Fibroblast of skin of right quadriceps (primary cell): ENCODE measurements at regions not wholly inside any gene's neighbourhood (a gene's known extent, or its start where the extent isn't known, plus 50 kb on each side); places are given as distances from the start of the nearest gene placed in this dataset.
"Not testable (repeated sequence)": the region's sequence is repeated elsewhere in the genome, so short reads cannot be mapped to it uniquely, and the experiment has no call there.

ENCODE experiments used
- DNase-seq: peaks from one replicate; pipeline ENCODE4 v3.0.0-alpha.2; 2013

DNA sequence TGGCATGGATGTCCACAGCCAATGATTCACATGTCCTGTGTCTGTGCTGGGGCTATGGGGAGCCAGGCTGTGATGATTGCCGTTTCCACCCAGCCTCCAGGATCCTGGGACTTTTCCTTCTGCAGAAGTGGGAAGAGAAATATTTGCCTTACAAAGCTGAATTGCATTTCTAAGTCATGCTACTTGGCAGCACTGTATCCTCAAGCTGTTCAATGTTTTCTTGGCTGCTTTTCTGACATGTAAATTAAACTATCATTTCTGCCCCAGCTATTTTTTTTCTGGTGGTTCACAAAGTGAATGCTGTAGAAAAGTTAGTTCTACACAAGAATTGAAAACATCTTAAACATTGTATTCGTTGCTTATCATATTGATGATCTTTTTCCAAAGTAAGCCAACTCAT is 51.9 kb upstream of the TCERG1L start:
- DNase-seq = no peak

DNA sequence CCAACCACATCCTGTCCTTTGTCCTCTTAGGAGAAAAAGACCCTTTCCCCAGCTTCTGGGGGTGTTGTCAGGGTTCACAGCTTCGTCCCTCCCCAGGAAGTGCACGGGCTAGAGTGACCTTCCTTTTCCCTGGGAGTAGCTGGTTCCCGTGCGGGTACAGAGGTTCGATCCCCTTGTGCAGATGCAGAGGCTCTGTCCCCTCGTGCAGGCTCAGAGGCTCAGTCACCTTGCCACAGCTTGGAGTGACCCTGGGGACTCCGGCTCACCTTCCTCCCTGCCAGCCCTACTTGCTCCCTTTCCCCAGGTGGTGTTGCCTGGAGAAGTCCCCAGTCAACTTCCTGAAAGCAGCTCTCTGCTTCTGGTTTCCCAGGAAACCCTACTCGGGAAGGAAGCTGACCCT is 60.0 kb upstream of the TCERG1L start:
- DNase-seq = no peak

DNA sequence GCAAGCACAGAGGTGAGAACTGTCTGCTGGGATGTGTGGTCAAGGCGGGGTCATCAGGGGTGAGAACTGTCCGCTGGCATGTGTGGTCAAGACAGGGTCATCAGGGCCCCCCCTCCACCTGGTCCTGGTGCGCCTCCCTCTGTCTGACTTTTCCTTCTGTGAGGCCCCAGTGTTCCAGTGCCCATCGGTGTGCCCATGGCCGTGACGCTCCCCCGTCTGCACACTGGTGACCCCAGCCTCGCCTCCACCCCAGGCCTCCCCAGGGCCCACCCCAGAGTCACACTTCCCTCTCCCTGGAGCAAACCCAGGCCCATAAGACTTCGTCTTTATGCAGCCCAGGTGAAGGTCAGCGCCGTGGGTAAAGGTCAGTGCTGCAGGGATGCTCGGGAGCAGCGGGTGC is 70.1 kb upstream of the TCERG1L start:
- no peak for DNase-seq

DNA sequence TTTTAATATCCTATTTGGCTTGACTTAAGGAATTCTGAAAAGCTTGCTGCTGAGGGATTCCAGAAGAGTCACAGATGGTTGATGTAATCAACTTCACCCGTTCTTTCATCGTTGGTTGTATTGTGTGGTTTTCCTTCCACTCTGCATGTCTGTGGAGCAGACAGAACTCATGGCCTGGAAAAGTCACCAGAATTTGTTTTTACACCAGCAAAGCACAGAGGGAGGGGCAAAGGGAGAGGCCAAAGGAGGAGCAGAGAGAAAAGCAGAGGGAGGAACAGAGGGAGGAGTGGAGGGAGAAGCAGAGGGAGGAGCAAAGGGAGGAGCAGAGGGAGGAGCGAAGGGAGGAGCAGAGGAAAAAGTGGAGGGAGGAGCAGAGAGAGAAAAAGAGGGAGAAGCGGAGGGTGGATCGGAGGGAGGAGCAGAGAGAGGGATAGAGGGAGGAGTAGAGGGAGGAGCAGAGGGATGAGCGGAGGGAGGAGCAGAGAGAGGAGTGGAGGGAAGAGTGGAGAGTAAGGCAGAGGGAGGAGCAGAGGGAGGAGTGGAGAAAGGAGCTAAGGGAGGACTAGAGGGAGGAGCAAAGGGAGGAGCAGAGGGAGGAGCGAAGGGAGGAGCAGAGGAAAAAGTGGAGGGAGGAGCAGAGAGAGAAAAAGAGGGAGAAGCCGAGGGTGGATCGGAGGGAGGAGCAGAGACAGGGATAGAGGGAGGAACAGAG is 73.8 kb upstream of the TCERG1L start:
- DNase-seq = not testable (repeated sequence)

DNA sequence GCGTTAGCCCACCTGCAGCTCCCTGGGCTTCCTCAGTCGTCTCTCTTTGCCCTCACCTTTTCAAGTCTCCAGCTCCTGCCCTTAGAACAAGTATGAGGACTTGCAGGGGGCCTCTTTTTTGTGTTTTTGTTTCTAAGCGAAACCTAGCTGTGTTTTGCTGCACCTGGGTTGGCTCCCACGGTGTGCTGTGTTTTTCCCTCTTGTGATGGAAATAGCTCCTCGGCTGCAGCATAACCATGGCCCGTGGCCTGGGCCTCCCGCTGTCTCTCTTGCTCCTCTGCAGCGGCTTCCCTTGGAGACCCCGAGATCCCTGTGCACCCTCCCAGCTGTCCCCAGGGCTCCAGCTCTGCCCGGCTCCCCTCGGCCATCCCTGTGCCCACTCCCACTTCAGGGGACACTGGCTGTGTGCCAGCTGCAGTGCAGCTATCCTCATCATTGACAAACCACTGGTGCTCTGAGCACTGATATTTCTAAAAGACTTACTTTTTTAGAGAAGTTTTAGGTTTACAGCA is 75.6 kb upstream of the TCERG1L start:
- no peak for DNase-seq

DNA sequence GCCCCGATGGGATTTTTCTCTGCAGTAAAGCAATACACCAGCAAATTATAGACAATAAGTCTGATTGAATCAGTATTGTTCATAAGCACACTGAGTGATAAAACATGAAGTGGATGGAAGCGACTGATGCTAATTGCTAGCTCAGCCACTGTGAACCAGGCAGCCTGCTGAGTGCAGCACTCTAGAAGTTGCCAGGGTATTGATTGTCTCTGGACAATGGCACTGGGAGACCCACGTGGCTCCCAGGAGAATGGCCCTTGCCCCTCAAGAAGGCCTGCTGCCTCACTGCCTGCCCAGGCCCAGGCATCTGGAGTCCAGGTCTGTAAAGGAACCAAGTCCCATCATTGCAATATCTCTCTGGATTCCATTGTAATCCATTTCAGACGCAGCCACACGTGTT is 80.4 kb upstream of the TCERG1L start:
- no peak for DNase-seq

DNA sequence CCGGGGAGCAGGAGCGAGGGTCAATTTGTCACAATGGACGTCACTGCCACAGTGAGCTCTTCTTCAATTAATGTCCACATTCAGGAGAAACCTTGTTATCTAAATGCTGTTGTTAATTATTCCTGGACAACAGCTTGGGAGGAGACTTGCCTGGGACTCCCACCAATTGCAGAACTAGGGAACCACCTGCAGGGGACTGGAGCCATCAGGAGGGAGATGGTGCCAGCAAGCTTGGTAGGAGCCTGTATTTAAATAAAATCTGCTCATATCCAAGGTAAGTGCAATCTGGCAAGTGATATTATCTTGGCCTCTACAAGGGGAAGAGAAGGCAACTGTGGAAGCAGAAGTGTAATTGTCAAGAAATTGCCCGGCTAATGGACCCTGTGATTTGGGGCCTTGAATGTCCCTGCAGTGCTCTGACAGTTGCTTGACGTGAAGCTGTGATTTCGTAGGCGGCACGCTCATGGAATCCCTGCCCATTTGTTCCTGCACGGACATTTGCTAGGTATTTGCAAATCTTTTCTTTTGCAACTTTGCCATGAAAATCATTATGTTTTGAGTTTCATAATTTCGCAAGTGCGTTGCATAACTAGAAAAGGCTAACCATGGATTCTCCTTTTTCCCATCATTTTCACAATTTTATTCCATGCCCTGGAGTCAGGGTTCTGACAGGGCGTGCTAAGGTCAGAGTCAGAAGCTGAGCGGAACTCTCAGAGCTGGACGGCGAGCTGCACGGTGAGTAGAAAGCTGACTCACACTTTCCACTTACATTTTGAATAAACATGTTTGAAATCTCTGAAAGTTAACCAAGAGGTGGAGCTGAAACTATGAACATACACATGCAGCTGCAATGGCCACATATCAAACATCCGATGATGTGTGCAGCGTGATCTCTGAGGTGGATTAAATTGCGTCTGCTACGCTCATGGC is 84.9 kb upstream of the TCERG1L start:
- no peak for DNase-seq

DNA sequence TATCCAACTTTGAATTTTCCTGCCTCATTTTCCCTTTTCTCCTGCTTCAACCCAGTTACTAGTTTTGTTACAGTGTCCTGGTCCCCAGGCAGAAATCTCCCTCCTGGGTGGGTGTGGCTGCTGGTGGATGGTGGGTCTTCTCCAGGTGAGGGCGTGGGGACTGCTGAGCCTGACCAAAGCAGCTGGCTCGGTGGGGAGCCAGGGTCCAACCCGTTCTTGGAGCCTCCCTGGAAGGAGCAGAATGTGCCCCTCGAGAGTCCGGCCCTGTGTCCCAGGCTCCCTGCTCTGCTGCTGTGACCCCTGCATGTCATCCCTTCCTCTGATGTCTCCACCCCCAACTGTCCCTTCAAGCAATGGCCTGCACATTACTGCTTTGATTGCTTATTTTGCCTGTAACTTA is 86.6 kb upstream of the TCERG1L start:
- DNase-seq = no peak

DNA sequence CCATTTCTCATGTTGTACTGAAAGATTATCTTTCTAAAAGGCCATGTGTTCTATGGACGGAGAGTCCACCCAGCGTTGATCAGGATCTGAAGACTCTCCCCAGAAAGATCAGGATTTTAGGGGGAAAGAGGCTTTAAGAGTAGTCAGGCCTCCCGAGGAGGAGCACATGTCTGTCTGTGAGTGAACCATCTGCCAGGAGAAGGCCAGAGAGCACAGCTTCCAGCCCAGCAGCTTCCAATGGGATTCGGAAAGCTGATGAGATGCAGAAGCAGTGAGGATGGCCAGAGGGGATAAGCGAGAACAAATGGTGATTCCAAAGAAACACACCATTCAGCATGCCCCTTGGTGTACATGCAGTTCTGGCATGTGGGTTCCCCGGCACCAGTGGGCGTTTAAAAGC is 88.5 kb upstream of the TCERG1L start:
- DNase-seq = no peak

DNA sequence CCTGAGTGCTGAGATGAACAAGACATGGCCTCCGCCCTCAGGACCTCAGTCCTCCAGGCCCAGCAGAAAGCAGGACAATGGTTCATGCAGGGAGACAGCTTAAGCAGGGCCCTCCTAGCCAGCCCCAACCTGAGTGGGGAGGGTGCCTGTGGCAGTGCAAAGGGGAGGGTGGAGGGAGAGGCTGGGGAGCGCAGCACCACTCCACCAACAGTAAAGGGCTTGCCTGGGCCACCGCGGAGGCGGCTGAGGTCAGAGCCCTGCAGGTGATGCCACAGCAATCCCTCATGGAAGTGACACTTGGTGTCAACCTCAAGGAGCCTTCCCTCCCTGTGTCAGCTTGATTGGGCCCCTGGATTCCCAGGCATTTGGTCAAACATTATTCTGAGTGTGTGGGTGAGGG is 89.0 kb upstream of the TCERG1L start:
- no peak for DNase-seq

DNA sequence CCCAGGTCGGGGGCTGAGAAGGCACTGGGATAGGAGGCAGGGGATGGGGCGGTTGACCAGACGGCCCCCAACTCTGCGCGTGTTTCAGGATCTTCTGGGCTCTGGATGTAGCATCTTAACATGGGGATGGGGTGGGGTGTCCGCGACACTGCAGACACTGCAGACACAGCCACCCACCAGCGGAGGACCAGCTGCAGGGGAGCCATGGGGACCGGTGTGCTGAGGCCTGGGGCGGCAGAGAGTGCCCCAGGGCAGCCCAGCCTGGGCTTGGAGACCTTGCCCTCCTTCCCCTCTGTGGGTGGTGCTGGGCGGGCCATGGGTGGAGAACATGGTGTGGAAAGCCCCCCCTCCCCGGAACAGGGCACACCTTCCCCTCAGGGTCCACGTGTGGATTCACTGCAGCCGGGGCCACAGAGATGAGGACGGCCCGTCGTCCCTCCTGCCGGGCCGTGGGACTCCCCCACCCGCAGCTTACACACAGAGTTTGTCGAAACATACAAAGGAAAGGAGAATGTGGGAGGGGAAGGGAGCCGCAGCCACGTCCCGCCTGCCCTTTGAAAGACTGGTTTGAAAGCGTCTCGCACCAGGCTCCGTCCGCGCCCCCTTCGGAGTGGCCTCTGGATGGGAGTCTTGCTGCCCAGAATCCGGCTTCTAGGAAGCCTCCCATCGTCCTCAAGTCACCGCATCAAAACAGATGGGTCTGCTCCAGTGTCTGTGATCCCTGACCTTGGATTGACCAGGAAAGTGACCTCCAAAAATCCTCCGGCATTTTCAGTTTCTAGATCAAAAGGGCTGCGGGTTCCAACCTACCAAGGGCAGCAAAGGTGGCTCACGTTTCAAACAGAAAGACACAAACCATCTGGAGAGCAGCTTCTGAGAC is 91.5 kb upstream of the TCERG1L start:
- no peak for DNase-seq

DNA sequence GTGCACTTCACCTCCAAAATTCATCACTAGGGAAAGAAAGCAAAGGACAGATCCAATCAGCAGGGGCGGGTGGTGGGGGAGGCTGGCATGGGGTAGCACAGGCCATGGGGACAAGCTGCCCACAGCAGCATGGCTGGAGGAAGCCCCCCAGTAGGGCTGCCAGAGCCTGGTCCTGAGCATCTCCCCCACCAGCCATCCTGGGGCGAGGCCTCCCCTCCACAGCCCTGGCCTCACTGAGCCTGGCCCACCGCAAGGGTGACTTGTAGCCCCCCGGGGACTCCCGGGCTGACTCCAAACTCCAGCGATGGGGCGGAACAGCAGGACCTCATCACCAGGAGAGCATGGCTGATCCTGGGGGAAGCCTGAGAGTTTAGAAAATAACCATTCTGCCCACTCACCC is 92.4 kb upstream of the TCERG1L start:
- DNase-seq = no peak

DNA sequence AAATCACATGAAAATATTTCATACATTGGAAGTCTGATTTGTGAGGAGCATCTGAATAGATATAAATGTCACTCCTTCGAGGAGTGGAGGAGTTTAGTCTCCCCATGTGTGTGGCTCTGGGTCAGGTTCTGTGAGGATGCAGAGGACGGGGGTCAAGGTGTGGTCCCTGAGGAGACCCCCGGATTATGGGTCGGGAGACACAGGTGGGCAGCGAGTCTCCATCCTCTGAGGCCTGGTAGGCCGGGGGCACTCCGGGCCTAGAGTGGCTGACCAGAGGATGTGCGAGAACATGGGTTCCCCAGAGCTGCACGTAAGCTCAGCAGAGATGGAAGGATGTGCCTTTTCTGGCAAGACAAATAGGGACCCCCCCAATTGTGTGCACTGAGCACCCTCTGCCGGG is 93.4 kb upstream of the TCERG1L start:
- DNase-seq = no peak

DNA sequence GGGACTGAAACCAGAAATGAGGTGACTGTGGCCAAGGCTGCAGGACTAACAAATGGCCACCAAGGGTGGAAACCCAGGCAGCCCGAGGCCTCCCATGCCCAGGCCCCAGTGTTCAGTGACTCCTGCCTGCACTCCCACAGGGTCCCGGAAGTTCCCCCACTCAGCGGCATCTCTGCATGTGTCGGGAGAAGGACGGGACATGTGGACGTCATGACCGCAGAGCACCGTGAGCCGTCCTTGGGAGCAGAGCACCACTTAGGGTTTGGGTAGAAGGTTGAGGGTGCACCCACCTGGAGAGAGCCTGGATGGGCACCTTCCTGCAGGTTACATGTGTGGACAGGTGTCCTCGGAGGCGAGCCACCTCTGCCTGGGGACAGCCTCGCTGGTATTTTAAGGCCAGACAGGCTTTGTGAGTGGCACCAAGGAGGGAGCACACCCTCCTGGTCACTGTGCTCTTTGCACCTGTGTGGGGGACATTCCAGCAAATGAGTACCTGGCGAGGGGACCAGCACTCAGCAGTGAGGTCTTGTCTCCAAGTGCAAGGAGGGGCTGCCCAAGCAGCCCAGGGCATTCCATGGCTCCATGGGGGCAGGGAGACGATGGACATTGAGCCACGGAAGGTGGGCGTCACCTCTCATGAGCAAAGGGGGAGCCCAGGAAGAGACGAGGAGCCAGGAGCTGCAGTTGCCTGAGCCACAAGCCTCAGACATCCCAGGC is 95.3 kb upstream of the TCERG1L start:
- no peak for DNase-seq

DNA sequence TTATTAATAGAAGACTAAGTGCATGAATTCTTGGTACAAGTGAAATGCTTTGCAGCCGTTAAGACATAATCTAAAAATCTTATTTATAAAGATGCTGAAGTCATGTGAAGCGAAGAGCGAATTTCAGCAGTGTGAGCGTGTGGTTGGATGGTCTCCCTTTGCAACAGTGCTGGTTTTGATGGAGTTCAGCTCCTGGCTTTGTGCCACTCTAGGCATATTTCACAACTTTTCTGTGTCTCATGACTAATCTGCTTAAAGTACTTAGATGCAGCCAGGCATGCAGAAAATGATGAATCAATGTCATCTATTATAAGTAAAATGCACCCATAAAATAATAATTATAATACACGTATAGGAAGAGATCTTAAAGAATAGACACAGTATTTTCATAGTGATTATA is 107.2 kb upstream of the TCERG1L start:
- peak; percentile 2 for DNase-seq

DNA sequence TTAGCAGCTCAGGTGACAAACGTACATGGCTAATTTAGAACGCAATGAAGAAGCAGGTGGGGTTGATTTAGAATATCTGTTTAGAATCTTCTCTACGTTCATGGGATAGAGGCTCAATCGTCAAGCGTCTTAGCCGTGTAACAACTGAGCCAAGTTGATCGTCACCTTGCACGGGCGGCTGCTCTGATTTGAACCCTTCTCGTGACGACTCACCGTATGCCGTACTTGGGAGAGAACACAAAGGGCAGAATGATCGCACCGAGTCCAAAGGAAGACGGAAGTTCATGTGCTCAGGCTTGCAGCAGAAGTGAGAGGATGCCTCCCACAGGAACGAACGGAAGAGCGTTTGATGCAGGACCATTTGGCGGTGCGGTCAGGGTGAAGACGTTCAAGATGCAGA is 108.3 kb upstream of the TCERG1L start:
- no peak for DNase-seq

DNA sequence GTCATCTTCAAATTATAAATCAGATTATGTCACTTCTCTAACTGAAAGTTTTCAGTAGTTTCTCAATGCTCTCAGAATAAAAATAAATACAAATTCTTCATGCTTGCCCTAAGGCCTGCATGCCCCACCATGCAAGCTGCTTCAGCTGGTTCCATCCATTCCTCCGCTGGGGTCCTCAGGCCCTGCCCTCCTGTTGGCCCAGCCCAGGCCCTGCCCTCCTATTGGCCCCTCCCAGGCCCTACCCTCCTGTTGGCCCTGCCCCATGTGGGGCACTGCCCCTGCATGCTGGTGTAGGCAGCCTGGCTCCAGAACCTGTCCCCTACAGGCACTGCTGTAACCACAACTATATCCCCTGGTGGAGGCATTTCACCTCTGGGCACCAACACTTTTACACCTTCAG is 109.3 kb upstream of the TCERG1L start:
- no peak for DNase-seq

DNA sequence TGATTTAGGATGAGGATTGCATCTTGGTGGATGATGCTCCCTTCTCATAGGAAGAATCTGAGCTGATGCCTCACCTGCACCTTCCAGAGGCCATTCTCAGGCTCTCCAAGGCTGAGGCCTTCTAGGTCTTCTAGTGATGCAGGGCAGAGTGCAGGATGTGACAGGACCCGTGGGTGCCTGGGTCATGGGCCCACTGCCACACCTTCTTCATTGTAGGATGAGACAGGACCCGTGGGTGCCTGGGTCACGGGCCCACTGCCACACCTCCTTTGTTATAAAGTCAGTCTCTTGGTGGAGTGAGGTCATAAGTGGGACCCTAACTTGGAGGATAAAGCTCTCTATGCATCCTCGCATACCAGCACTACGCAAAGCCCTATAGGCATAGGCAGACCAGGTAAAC is 109.9 kb upstream of the TCERG1L start:
- DNase-seq = no peak

DNA sequence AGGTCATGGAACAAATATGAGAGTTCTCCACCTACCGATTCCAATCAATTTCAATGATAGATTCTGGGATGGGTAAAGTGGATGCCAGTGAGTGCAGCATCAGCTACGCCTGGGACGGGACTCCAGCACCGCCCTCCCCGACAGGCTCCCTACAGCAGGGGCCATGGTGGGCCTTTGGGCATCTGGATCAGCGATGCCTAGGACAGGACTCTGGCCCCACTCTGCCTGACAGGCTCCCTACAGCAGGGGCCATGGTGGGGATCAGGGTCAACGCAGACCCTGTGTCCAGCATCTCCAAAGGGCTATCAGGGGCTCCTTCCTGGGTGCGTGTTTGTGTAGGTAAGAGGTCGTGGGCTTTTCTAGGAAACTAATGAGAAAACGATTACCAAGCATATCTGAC is 111.2 kb upstream of the TCERG1L start:
- DNase-seq = no peak

DNA sequence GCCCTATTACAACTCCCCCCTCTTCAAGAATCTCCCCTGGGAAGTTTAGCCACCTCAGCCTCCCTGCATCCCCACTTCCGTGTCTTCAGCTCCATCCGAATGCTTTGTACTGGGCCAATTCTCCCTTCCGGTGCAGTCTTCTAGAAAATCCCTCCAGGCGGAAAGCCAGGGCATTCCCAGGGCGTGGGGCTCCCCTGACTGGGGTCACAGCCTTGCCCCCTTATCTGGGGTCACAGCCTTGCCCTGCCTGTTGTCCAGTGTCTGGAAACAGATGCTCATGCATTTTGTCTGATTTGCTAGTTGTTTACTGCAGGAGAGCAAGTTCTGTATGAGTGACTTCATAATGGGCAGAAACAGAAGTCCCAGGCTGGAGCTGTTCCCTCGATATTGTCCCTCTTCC is 112.5 kb upstream of the TCERG1L start:
- no peak for DNase-seq

DNA sequence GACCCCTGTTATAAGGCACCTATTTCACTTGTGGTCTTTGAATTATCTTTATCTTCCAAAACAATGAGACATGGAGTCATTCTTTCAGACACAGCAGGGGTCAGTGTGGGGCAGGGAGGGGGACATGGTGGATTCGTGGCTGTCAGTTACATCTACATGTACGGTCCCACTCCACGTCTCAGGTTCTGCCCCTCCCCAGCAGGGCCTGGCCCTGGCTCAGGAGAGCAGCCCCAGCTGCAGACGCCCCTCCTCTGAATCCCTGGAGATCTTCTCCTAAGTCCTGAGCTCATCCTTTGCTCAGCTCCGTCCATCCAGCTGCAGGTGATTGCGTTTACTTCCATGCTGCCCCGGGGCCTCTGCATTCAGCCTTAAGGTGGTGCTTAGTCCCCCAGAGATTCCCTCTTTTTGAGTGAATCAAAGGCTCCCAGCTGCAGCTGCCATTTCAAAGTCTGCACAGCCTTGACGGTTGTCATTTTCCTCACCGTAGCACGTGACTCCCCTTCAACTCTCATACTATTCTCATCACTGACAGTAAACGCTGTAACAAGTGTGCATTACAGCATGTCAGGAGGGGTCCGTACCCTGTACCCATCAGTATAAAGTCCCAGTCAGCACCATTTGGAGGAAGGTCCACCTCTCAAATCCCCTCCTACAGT is 113.4 kb upstream of the TCERG1L start:
- DNase-seq = no peak
